HT1080 (cell line): ENCODE measurements at regions not wholly inside any gene's neighbourhood (a gene's known extent, or its start where the extent isn't known, plus 50 kb on each side); places are given as distances from the start of the nearest gene placed in this dataset.
"Not testable (repeated sequence)": the region's sequence is repeated elsewhere in the genome, so short reads cannot be mapped to it uniquely, and the experiment has no call there.

Experiments
- DNase-seq: peaks from one replicate; pipeline ENCODE4 v3.0.0-alpha.2; 2015; ENCODE audit warnings: low read depth

DNA sequence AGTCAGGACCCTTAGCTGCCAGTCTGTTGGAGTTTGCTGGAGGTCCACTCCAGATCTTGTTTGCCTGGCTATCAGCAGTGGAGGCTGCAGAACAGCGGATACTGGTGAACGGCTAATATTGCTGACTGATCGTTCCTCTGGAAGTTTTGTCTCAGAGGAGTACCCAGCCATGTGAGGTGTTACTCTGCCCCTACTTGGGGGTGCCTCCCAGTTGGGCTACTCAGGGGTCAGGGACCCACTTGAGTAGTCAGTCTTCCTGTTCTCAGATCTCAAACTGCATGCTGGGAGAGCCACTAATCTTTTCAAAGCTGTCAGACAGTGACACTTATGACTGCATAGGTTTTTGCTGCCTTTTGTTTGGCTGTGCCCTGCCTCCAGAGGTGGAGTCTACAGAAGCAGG is 160.5 kb downstream of the OR4A47 start:
- not testable (repeated sequence) for DNase-seq

DNA sequence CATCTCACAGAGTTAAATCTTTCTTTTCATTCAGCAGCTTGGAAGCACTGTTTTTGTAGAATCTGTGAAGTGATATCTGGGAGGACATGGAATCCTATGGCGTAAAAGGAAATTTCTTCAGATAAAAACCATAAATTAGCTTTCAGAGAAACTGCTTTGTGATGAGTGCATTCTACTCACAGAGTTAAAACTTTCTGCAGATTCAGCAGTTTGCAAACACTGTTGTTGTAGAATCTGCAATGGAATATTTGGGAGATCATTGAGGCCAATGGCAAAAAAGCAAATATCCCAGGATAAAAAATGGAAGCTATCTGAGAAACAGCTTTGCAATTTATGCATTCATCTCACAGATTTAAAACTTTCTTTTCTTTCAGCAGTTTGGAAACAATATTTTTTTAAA is 180.6 kb downstream of the OR4A47 start:
- no peak for DNase-seq

DNA sequence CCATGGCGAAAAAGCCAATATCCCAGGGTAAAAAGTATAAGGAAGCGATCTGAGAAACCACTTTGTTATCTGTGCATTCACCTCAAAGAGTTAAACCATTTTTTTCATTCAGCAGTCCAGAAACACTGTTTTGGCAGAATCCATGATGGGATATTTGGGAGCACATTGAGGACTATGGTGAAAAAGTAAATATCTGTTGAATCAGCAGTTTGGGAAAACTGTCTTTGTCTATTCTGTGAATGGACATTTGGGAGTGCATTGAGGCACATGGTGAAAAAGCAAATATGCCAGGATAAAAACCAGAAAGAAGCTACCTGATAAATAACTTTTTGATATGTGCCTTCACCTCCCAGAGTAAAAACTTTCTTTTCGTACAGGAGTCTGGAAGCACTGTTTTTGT is 187.4 kb downstream of the OR4A47 start:
- no peak for DNase-seq

DNA sequence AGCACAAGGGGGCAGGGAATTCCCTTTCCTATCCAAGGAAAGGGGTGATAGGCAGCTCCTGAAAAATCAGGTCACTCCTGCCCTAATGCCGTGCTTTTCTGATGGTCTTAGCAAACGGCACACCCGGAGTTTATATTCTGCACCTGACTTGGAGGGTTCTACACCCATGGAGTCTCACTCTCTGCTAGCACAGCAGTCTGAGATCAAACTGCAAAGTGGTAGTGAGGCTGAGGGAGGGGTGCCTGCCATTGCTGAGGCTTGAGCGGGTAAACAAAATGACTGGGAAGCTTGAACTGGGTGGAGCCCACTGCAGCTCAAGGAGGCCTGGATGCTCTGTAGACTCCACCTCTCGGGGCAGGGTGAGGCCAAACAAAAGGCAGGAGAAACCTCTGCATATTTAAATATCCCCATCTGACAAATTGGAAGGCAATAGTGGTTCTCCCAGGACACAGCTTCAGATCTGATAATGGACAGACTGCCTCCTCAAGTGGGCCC is 194.7 kb downstream of the OR4A47 start:
- DNase-seq = no peak

DNA sequence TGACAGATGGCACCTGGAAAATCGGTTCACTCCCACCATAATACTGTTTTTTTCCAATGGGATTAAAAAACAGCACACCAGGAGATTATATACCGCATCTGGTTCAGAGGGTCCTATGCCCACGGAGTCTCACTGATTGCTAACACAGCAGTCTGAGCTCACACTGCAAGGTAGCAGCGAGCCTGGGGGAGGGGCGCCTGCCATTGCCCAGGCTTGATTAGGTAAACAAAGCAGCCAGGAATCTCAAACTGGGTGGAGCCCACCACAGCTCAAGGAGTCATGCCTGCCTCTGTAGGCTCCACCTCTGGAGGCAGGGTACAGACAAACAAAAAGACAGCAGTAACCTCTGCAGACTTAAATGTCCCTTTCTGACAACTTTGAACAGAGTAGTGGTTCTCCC is 240.9 kb downstream of the OR4A47 start:
- not testable (repeated sequence) for DNase-seq

DNA sequence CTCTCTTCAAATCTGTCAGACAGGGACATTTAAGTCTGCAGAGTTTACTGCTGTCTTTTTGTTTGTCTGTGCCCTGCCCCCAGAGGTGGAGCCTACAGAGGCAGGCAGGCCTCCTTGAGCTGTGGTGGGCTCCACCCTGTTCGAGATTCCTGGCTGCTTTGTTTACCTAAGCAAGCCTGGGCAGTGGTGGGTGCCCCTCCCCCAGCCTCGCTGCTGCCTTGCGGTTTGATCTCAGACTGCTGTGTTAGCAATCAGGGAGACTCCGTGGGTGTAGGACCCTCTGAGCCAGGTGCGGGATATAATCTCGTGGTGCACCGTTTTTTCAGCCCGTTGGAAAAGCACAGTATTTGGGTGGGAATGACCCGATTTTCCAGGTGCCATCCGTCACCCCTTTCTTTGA is 233.6 kb downstream of the TRIM51G start:
- peak; percentile 1 for DNase-seq
